BJ (cell line): ENCODE measurements at regions not wholly inside any gene's neighbourhood (a gene's known extent, or its start where the extent isn't known, plus 50 kb on each side); places are given as distances from the start of the nearest gene placed in this dataset.
"Not testable (repeated sequence)": the region's sequence is repeated elsewhere in the genome, so short reads cannot be mapped to it uniquely, and the experiment has no call there.

ENCODE experiments used
- CTCF ChIA-PET: fragments of 350-600 bp; formaldehyde crosslinking; extraction: SDS; loops from one replicate; lab custom pipeline; 2021; ENCODE audit warnings: antibody characterized with exemption, inconsistent platforms; lab: Yijun Ruan, JAX
- POLR2A ChIA-PET: fragments of 300-600 bp; sonication (Branson Sonifier 250); formaldehyde crosslinking; extraction: SDS; loops from one replicate; lab custom pipeline; 2021; ENCODE audit warnings: antibody characterized with exemption; lab: Charles Lee
- DNase-seq: peaks from one replicate; pipeline ENCODE4 v3.0.0-alpha.2; 2011; ENCODE audit warnings: low read depth
- H3K27me3 ChIP-seq: 2 replicates; pipeline ENCODE4 v1.6.0; 2011; ENCODE audit warnings: low read length; ENCODE audit not compliant: control insufficient read depth, insufficient read depth
- H3K36me3 ChIP-seq: 2 replicates; pipeline ENCODE4 v1.5.1; 2011; ENCODE audit warnings: low read length; ENCODE audit not compliant: control insufficient read depth, insufficient read depth
- H3K4me3 ChIP-seq: 2 replicates; pipeline ENCODE4 v1.5.1; 2011; ENCODE audit warnings: low read depth, mild to moderate bottlenecking, control low read depth, low read length
- CTCF ChIP-seq: IDR thresholded peaks from 2 replicates; pipeline ENCODE4 v1.5.1; 2011; ENCODE audit warnings: low read depth, mild to moderate bottlenecking, control low read depth, inconsistent platforms, low read length, moderate library complexity; ENCODE audit not compliant: insufficient read depth

- Histone ChIP-seq H3K27me3 (no peaks in the 10 kb centered on the region), H3K4me3 (no peak overlapping the region), H3K36me3 (no peaks in the 10 kb centered on the region)
- CTCF ChIA-PET, result no interaction called here
- TF ChIP-seq CTCF, result no peak
- POLR2A ChIA-PET, result no interaction called here
- DNase-seq, result no peak
These were observed 538.7 kb downstream of the TRIB2 start for GRCh38 chr2:13255485-13255884.

GRCh38 chr2:13260402-13260801, 543.7 kb downstream of the TRIB2 start:
- Histone ChIP-seq H3K36me3 (no peaks in the 10 kb centered on the region), H3K4me3 (no peak overlapping the region), H3K27me3 (no peaks in the 10 kb centered on the region)
- DNase-seq, result no peak
- CTCF ChIA-PET, result no interaction called here
- POLR2A ChIA-PET, result no interaction called here
- no peak for TF ChIP-seq CTCF

- no peak for DNase-seq
- POLR2A ChIA-PET, result no interaction called here
- no peaks in the 10 kb centered on the region for H3K27me3 ChIP-seq
- H3K36me3 ChIP-seq, result no peaks in the 10 kb centered on the region
- CTCF ChIA-PET, result no interaction called here
- no peak overlapping the region for H3K4me3 ChIP-seq
- TF ChIP-seq CTCF, result no peak
These were observed 549.4 kb downstream of the TRIB2 start for GRCh38 chr2:13266166-13266565.

GRCh38 chr2:13284688-13285087, 568.0 kb downstream of the TRIB2 start:
- Histone ChIP-seq H3K27me3 (no peaks in the 10 kb centered on the region), H3K36me3 (no peaks in the 10 kb centered on the region), H3K4me3 (no peak overlapping the region)
- ChIA-PET CTCF (no interaction called here), POLR2A (no interaction called here)
- no peak for DNase-seq
- no peak for TF ChIP-seq CTCF

GRCh38 chr2:13289310-13289709, 572.6 kb downstream of the TRIB2 start:
- no peaks in the 10 kb centered on the region for H3K27me3 ChIP-seq
- CTCF ChIA-PET, result no interaction called here
- POLR2A ChIA-PET, result no interaction called here
- no peak for DNase-seq
- H3K4me3 ChIP-seq, result no peak overlapping the region
- H3K36me3 ChIP-seq, result no peaks in the 10 kb centered on the region
- TF ChIP-seq CTCF, result no peak

GRCh38 chr2:13308478-13308805, 591.7 kb downstream of the TRIB2 start:
- H3K36me3 ChIP-seq, H3K4me3 ChIP-seq, CTCF ChIA-PET, DNase-seq, POLR2A ChIA-PET, H3K27me3 ChIP-seq: not testable (repeated sequence)
